GM19351 (cell line): ENCODE measurements at regions not wholly inside any gene's neighbourhood (a gene's known extent, or its start where the extent isn't known, plus 50 kb on each side); places are given as distances from the start of the nearest gene placed in this dataset.
"Not testable (repeated sequence)": the region's sequence is repeated elsewhere in the genome, so short reads cannot be mapped to it uniquely, and the experiment has no call there.

Experiments
- ATAC-seq: cut with Tn5 transposase; IDR thresholded peaks from one replicate; pipeline ENCODE4 v1.9.1; 2021; ENCODE audit warnings: mild to moderate bottlenecking, moderate library complexity; ENCODE audit not compliant: unreplicated experiment

DNA sequence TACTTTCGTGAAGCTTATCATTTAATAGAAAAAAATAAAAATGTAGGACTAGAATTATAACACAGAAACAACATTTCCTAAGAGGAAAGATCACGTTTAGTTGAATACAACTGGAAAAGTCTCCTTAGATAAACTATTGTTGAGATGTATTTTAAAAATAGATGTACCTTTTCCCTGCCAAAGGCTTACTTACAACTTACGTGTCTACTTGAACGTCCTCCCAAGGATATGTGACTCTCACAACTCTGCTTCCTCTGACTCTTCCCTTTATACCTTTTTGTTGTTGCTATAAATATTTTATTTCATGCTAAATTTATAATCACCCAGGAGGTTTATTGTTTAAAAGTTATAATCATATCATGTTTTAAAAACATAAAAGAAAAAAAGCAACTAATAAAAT, 908.0 kb upstream of the ROBO1 start:
- no peak for ATAC-seq

DNA sequence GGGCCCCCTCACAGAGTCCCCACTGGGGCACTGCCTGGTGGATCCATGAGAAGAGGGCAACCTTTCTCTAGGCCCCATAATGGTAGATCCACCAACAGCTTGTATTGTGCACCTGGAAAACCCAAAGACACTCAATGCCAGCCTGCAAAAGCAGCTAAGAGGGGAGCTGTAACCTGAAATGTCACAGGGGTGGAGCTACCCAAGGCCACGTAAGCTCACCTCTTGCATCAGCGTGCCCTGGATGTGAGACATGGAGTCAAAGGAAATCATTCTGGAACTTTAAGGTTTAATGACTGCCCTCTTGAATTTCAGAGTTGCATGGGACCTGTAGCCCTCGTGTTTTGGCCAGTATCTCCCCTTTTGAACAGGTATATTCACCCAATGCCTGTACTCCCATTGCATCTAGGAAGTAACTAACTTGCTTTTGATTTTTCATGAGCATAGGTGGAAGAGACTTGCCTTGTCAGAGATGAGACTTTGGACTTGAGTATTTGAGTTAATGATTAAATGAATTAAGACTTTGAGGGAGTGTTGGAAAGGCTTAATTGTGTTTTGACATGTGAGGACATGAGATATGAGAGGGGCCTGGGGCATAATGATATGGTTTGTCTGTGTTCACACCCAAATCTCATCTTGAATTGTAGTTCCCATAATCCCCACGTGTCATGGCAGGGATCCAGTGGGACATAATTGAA, 900.9 kb upstream of the ROBO1 start:
- no peak for ATAC-seq

DNA sequence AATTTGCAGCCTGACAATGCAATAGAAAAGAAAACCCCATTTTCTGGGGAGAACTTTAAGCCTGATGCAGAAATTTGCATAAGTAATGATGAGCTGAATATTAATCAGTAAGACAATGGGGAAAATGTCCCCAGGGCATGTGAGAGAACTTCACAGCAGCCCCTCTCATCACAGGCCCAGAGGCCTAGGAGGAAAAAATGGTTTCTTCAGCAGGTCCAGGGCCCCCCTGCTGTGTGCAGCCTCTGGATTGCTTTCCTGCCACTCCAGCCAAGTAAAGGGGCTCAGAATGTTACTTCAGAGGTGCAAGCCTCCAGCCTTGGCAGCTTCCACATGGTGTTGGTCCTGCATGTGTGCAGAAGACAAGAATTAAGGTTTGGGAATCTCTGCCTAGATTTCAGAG, 900.3 kb upstream of the ROBO1 start:
- no peak for ATAC-seq

DNA sequence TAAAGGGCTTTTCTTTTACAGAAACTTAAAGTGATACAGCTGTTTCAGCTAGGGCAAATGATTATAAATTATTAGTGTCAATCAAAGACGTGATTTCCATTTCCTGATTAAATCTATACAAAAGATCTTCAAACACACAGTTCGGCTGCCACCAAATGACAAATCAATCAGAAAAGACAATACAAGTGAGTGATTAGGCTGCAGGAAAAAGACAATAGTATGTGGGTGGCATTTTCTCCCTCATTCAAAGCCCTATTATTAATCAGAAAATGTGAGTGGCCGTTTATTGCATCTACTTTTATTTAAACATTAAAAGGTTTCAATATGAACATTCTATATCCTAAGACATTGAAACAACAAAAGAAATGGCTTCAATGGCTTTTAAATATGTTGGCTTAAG, 895.6 kb upstream of the ROBO1 start:
- no peak for ATAC-seq

DNA sequence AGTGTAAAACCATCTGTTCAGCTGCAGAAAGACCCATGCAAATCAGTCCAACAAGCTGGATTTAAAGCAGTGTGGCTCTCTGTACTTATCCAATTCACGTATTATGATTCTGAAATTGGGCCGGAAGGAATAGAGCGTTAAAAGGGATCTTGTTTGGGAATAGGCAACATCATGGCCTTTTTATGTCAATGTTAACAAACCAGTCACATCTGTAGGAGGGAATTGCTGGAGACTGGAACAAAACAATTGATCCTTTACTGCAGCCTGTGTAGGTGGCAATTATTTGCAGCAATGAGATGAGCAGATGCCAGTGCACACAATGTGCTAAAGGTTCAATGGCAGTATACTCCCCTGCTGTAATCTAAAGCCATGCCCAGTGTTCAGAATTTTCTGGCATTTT, 887.4 kb upstream of the ROBO1 start:
- ATAC-seq = no peak

DNA sequence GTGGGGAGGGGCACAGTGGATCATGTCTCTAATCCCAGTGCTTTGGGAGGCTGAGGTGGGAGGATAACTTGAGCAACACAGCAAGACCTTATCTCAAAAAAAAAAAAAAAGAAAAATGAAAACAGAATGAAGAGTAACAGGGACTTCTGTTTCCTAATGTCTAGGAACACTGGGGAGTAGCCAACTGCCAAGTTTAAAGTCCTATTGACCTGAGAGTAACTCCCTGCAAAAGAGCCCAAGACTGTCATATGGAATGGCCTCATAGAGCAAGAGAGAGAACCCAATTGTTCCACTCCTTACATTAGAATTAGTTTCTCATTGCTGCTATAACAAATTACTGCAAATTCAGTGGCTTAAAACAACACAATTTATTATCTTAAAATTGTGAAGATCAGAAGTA, 881.4 kb upstream of the ROBO1 start:
- ATAC-seq = no peak

DNA sequence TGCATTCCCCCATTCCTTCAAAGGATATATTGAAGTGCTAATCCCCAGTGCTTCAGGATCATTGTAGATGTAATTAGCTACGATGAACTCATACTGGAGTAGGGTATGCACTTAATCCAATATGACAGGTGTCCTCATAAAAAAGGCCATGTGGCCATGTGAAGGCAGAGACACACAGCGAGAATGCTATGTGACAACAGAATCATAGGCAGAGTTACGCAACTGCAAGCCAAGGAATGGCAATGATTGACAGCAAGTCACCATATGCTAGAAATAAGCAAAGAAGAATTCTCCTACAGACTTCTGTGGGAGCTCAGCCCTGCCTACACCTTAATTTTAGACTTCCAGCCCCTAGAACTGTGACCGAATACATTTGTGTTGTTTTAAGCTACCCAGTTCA, 875.6 kb upstream of the ROBO1 start:
- ATAC-seq = no peak

DNA sequence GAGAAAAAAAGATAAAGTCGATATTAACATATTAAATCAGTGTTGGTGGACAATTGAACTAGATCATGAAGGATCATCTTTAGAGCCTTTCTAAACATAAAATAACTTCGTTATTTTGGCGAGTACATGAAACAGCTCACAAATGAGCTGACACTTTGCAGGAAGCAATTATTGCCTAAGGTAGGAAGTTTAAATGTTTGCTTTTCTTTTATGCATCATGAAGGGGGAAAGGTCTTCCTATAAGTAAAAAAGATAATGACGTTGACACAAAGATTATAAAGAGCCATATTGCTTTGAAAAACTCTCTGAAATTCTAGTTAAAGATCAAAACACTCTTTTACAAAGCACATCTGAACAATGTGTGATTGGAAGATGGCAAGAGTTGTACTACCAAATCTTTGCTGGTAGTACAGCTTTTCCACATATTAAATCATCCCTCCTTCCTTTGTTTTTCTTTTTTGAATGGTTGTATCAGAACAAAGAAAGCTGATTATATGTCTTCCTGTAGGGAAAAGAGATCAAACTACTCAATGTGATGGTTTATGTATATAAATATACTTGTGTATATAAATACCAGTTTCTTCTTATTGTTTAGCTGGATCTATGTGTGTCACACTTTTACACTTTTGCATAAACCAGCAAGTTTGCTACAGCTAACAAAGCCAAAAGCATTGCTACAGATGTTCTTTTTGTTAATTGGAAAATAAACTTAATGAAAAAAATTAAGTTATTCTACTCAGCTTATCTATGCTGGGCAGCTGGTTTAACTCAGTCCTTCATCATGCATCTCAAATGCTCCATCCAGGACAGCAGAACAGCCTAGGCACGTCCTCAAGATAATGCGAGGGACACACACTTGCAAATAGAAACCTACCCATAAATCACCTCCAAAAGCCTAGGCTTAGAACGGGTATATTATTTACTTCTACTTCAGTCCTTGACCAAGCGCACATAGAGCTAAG, 850.8 kb upstream of the ROBO1 start:
- no peak for ATAC-seq

DNA sequence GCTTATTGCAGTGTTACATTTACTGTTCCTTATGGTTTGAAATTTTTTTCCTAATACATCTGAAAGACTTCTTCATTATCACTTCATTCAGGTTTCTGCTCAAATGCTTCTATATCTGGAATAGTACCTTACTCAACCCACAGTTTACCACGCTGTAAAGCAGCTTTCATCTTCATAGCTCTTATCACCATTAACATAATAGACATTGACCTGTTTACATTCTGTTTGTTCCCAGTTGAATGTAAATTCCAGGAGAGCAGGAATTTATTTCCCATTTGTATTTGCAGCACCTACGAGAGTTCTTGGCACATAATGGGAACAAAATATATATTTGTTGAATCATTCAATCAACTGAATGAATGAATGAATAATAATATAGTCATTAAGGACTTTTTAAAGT, 844.6 kb upstream of the ROBO1 start:
- no peak for ATAC-seq

DNA sequence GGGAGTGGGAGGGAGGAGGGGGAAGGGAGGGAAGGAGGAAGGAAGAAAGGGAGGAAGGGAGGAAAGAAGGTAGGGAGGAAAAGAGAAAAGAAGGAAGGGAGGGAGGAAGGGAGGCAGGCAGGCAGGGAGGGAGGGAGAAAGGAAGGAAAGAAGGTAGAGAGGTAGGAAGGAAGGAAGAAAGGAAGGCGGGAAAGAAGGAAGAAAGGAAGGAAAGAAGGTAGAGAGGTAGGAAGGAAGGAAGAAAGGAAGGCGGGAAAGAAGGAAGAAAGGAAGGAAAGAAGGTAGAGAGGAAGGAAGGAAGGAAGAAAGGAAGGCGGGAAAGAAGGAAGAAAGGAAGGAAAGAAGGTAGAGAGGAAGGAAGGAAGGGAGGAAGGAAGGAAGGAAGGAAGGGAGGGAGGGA, 840.3 kb upstream of the ROBO1 start:
- not testable (repeated sequence) for ATAC-seq

DNA sequence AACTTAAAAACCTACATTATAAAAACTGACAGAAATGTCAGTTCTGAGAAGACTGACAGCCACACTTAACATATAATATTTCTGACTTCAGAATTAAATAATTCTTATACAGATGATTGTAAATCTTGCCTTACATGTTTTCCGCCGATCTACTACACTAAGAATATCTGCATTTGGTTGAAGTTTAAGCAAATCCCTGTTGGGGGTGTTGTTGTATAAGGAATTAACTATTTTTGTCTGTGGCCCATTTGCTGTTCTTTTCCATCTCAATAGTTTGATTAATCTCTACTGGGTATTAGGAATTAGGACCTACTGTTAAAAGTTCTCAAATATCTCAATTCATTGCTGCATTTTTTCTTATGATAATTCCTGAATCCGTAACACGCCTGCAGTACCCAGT, 838.3 kb upstream of the ROBO1 start:
- ATAC-seq = no peak

DNA sequence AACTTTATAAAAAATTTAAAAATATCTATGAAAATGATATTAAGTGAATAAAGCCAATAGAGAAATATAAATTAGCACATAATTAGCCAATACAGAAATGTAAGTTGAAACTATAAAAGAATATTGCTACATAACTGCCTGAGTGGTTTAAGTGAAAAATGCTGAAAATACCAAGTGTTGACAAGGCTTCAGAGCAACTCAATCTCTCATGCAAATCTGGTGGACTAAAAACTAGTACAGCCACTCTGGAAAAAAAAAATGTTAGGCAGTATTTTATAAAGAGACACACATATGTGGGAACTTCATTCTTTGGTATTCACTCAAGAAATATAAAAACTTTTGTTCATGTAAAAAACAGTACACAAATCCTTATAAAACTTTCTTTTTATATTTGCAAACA, 833.7 kb upstream of the ROBO1 start:
- no peak for ATAC-seq

DNA sequence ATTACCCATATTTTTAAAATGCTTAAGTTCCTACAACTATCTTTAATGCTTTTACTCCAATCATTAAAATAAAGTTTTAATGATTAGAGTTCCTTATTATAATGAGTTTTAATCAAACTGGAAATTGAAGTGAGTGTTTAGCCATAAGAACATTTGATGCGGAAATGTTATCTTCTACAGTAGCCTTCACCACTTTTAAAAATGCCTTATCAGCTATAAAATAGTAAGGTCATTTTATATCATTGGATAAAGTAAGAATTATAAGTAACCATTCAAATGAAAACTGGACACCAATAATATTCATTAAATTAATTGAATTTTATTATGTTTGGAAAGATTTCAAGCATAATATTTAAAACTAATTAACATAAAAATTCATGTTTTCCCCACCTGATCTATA, 825.0 kb upstream of the ROBO1 start:
- ATAC-seq = no peak

DNA sequence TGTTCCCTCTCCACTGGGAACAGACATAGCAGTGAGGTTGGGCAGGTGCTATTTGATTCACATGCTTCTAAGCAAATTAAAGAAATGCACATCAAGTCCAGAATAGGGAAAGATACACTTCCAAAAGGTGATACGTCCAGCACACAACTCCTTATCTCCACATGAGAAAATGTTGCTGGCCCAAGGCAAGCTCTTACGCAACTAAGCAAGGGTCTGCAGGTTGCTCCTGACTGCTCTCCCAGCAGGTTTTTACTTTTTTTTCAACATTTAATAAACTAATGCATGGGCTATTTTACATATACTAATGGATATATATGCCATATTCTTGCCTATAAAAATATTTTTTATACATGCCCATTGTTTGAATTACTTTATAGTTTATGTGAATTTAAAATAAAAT, 818.5 kb upstream of the ROBO1 start:
- no peak for ATAC-seq

DNA sequence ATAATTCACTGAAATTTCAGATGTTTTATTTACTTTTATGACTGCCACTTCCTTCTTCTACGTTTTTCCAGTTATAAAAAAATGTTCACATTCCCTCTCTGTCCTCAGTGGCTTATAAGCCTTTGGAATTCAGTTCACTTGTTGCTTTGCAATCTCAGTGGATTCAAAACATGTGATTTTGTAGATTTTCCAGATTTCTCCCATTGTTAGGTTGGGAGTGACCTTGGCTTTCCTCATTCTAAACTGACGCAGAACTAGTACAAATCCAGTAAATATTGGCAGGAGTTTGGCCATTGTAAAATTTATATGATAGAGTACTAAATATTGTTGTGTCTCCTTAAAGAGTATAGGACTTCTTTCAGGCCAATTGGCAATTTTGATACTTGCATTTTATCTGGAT, 812.3 kb upstream of the ROBO1 start:
- ATAC-seq = no peak

DNA sequence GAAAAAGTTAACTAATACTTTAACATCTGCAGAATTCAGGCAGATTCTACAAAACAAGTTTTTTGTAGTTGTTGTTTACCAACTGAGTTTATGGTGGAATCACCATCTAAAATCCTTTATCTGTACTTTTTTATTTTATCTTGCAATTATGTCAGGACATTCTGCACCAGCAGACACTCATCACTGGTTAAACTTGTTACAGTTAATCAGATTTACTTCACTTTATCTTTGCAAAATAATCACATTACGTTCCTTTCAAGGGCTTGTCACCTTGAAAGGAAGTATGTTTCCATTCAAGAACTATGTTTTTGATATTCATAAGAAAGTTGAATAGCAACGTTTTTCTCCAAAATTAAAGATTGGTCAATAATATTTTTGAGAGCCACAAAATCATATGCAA, 796.6 kb upstream of the ROBO1 start:
- ATAC-seq = no peak

DNA sequence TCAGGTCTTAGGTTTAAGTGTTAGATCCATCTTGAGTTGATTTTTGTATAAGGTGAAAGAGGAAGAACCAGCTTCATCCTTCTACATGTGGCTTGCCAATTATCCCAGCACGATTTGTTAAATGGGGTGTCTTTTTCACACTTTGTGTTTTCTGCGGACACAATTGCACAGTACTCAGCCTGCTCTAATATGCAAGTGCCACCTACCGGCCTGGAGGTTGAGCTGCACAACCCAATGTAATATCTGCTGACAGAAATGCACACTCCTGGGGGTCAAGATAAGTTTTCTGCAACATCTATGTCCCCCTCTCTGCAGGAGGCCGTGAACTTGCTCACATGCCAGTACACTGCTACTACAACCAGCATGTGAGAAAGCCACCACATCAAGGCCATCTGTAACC, 791.9 kb upstream of the ROBO1 start:
- no peak for ATAC-seq

DNA sequence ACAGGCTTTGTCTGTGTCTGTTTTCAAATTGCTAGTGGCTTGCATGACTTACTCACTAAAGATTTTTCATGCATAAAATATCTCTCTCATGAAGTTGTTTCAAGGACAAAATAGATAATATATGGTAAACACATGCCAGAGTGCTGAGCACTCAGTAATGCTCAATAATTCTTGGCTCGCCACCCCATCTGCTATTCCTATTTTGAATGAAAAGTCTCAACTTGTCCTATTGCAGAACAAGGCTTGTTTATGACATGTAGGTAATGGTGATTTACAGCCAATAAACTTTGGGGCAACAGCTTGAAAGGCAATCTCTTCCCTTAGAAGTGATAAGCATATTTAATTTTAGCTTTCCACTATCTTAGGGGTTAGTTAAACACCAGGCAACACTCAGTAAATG, 789.0 kb upstream of the ROBO1 start:
- no peak for ATAC-seq

DNA sequence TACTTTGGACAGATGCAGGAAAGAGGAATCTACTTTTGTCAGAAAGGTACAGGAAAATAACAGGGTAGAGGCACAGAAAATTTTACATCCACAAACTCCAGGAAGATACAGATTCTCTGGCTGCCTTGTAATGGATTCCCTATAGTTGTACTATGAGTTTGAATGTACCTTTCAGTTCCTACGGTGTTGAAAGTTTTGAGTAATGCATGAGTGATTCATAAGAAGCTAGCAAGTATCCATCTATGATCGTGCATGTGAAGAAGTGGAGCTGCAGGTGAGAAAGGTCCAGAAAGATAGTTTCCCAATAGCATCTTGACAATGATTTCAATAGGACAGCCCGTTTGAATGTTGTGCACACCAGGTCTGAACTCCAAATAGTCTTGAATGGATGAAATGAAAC, 786.5 kb upstream of the ROBO1 start:
- no peak for ATAC-seq

DNA sequence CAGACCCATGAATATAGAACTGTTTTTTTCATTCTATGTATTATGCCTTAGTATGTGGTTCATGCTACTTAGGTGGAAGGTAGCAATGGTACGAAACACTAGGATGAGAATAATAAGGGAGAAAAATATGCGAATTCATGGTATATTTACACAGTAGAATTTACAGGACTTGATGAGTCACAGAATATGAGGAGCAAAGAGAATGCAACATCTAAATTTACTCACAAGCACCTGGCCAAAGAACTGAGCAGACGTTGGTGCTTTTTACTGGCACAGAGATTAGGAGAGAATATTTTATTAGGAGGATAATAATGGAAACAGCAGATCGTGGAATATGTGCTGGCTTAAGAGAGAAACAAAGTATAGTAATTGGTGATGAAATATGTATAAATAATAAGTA, 785.4 kb upstream of the ROBO1 start:
- no peak for ATAC-seq

DNA sequence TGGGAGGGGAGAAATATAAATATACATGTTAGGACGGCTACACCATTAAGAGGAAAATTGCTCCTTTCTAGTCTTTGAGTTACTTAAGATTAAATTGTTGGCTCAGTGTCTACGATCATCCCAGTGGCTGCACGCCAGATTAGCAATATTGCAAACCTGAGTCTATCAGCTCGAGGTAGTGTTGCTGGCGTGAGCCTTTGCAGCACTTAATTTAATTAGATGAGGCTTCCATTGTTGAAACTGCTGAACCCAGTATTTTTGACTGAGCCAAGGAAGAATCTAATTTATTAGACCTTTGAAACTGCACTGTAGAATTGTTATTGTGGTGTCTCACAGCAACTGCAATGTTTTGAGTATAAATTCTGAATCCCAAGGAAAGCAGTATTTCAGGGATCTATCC, 782.4 kb upstream of the ROBO1 start:
- no peak for ATAC-seq

DNA sequence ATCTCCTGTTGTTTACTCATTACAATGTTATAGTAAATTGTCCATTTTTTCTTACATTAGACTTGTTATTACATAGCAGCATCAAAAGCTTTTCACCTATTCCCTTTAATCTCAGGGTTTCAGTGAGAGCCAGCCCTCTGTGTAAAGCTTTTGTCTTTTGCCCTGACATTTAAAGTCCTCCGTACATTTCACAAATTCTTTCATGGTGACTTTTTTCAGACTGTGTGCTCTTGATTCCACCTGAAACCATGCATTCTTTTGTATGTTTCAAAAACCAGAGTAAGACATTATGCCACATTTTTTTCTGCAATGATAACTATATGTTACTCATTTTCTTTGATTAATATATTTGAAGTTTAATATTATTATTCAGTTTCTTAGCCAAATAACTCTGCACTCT, 781.4 kb upstream of the ROBO1 start:
- ATAC-seq = no peak
